GM12878 (cell line): ENCODE measurements at regions not wholly inside any gene's neighbourhood (a gene's known extent, or its start where the extent isn't known, plus 50 kb on each side); places are given as distances from the start of the nearest gene placed in this dataset.
"Not testable (repeated sequence)": the region's sequence is repeated elsewhere in the genome, so short reads cannot be mapped to it uniquely, and the experiment has no call there.

Experiments used
- ASH2L ChIP-seq: fragments of 300-600, 200-600 bp; sonication (generic); IDR thresholded peaks from 2 replicates; pipeline ENCODE4 v1.6.1; 2017; ENCODE audit warnings: low read depth, mild to moderate bottlenecking, borderline replicate concordance
- CBFB ChIP-seq: IDR thresholded peaks from 2 replicates; pipeline ENCODE4 v1.6.1; 2016; ENCODE audit warnings: antibody characterized with exemption, low read depth
- EZH2 ChIP-seq: IDR thresholded peaks from 2 replicates; pipeline ENCODE4 v1.6.1; 2012; ENCODE audit warnings: low read depth, mild to moderate bottlenecking, control low read depth, inconsistent platforms, low read length, borderline replicate concordance; ENCODE audit not compliant: control insufficient read depth
- HDAC6 ChIP-seq: fragments of 200-600 bp; sonication (generic); IDR thresholded peaks from one replicate; pipeline ENCODE4 v1.8.0; 2017; ENCODE audit warnings: antibody characterized with exemption; ENCODE audit not compliant: unreplicated experiment
- JUNB ChIP-seq: IDR thresholded peaks from 2 replicates; pipeline ENCODE4 v1.6.1; 2016; ENCODE audit warnings: antibody characterized with exemption, mild to moderate bottlenecking
- MAX ChIP-seq: IDR thresholded peaks from 2 replicates; pipeline ENCODE4 v1.6.1; 2012; ENCODE audit warnings: low read depth, low read length, improper control_type of control experiment
- TAF1 ChIP-seq: IDR thresholded peaks from 2 replicates; pipeline ENCODE4 v1.6.1; 2011; ENCODE audit warnings: mild to moderate bottlenecking, low read depth, low read length, borderline replicate concordance
- TCF12 ChIP-seq: IDR thresholded peaks from 2 replicates; pipeline ENCODE4 v1.6.1; 2011; ENCODE audit warnings: low read depth, mild to moderate bottlenecking, low read length
- USF1 ChIP-seq: IDR thresholded peaks from 2 replicates; pipeline ENCODE4 v1.6.1; 2011; ENCODE audit warnings: borderline replicate concordance, low read depth, mild to moderate bottlenecking, moderate library complexity, mixed read lengths, low read length; ENCODE audit not compliant: insufficient read depth; ENCODE audit errors: extremely low read length
- YY1 ChIP-seq: IDR thresholded peaks from 2 replicates; pipeline ENCODE4 v1.6.1; 2011; ENCODE audit warnings: low read depth, mild to moderate bottlenecking, low read length
- TF ChIP-seq, protein P1 (sequence below): IDR thresholded peaks from 2 replicates; pipeline ENCODE4 v1.6.1; 2011; ENCODE audit warnings: mild to moderate bottlenecking, low read depth, low read length, moderate library complexity; ENCODE audit not compliant: insufficient replicate concordance

GRCh38 chr9:108031221-108031620, 541.7 kb upstream of the KLF4 start:
- not testable (repeated sequence) for TF ChIP-seq CBFB, TAF1, HDAC6, USF1, ASH2L, YY1, EZH2, TCF12, JUNB, MAX
- TF ChIP-seq, protein P1, sequence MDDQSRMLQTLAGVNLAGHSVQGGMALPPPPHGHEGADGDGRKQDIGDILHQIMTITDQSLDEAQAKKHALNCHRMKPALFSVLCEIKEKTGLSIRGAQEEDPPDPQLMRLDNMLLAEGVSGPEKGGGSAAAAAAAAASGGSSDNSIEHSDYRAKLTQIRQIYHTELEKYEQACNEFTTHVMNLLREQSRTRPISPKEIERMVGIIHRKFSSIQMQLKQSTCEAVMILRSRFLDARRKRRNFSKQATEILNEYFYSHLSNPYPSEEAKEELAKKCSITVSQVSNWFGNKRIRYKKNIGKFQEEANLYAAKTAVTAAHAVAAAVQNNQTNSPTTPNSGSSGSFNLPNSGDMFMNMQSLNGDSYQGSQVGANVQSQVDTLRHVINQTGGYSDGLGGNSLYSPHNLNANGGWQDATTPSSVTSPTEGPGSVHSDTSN, result not testable (repeated sequence)
